ENCODE measurements at regions not wholly inside any gene's neighbourhood (a gene's known extent, or its start where the extent isn't known, plus 50 kb on each side); places are given as distances from the start of the nearest gene placed in this dataset.

GRCh38 chr20:40746251-40746650, 57.2 kb upstream of the MAFB start:
- no peak for DNase-seq (ENCODE audit: low spot score)
- in situ Hi-C loops (cut with MboI; ENCODE audit: low pct_unique_long_range_greater_than_20kb, low sequenced_read_pairs, unreplicated experiment), result loop anchor here (25.0 kb wide), 1 partner anchor 191 kb away; no protein-coding TSS in a partner anchor
- TF ChIP-seq CTCF (IDR thresholded peaks at IDR 0.05; ENCODE audit: extremely low read depth, insufficient read depth, missing control alignments), result no peak

GRCh38 chr20:40748182-40748581, 59.1 kb upstream of the MAFB start:
- TF ChIP-seq CTCF (IDR thresholded peaks at IDR 0.05; ENCODE audit: extremely low read depth, insufficient read depth, missing control alignments), result no peak
- no peak for DNase-seq (ENCODE audit: low spot score)
- in situ Hi-C loops (cut with MboI; ENCODE audit: low pct_unique_long_range_greater_than_20kb, low sequenced_read_pairs, unreplicated experiment), result loop anchor here (25.0 kb wide), 1 partner anchor 189 kb away; no protein-coding TSS in a partner anchor

- no peak for TF ChIP-seq CTCF (IDR thresholded peaks at IDR 0.05; ENCODE audit: extremely low read depth, insufficient read depth, missing control alignments)
- DNase-seq (ENCODE audit: low spot score), result no peak
- in situ Hi-C loops (cut with MboI; ENCODE audit: low pct_unique_long_range_greater_than_20kb, low sequenced_read_pairs, unreplicated experiment), result loop anchor here (25.0 kb wide), 1 partner anchor 187 kb away; no protein-coding TSS in a partner anchor
Measured at GRCh38 chr20:40749985-40750506, 61.0 kb upstream of the MAFB start.

- DNase-seq (ENCODE audit: low spot score), result no peak
- in situ Hi-C loops (cut with MboI; ENCODE audit: low pct_unique_long_range_greater_than_20kb, low sequenced_read_pairs, unreplicated experiment), result no loop called here
- no peak for TF ChIP-seq CTCF (IDR thresholded peaks at IDR 0.05; ENCODE audit: extremely low read depth, insufficient read depth, missing control alignments)
Measured at GRCh38 chr20:40750541-40751035, 61.6 kb upstream of the MAFB start.

- TF ChIP-seq CTCF (IDR thresholded peaks at IDR 0.05; ENCODE audit: extremely low read depth, insufficient read depth, missing control alignments), result no peak
- DNase-seq (ENCODE audit: low spot score), result no peak
- in situ Hi-C loops (cut with MboI; ENCODE audit: low pct_unique_long_range_greater_than_20kb, low sequenced_read_pairs, unreplicated experiment), result no loop called here
Measured at GRCh38 chr20:40753472-40753871, 64.4 kb upstream of the MAFB start.

- in situ Hi-C loops (cut with MboI; ENCODE audit: low pct_unique_long_range_greater_than_20kb, low sequenced_read_pairs, unreplicated experiment), result no loop called here
- no peak for TF ChIP-seq CTCF (IDR thresholded peaks at IDR 0.05; ENCODE audit: extremely low read depth, insufficient read depth, missing control alignments)
Measured at GRCh38 chr20:40754339-40754943, 65.4 kb upstream of the MAFB start.

More at GRCh38 chr20:40754339-40754943, 65.4 kb upstream of the MAFB start:
- DNase-seq (ENCODE audit: low spot score), result no peak
